HK-2 (cell line): ENCODE measurements at regions not wholly inside any gene's neighbourhood (a gene's known extent, or its start where the extent isn't known, plus 50 kb on each side); places are given as distances from the start of the nearest gene placed in this dataset.
"Not testable (repeated sequence)": the region's sequence is repeated elsewhere in the genome, so short reads cannot be mapped to it uniquely, and the experiment has no call there.

ENCODE experiments used
- DNase-seq: peaks from one replicate; pipeline ENCODE4 v3.0.0-alpha.2; 2018; ENCODE audit not compliant: unreplicated experiment

GRCh38 chr16:65279576-65279975 is 157.7 kb upstream of the CDH11 start:
- no peak for DNase-seq

GRCh38 chr16:65278874-65279273 is 157.0 kb upstream of the CDH11 start:
- DNase-seq: no peak

- DNase-seq: no peak
These were observed 152.7 kb upstream of the CDH11 start for GRCh38 chr16:65274566-65274965.

GRCh38 chr16:65272699-65273414 is 151.0 kb upstream of the CDH11 start:
- no peak for DNase-seq

GRCh38 chr16:65271996-65272395 is 150.1 kb upstream of the CDH11 start:
- DNase-seq: no peak

- no peak for DNase-seq
These were observed 146.5 kb upstream of the CDH11 start for GRCh38 chr16:65268331-65268730.

- no peak for DNase-seq
These were observed 142.0 kb upstream of the CDH11 start for GRCh38 chr16:65263896-65264295.

- DNase-seq: no peak
These were observed 138.9 kb upstream of the CDH11 start for GRCh38 chr16:65260746-65261145.

- no peak for DNase-seq
These were observed 132.3 kb upstream of the CDH11 start for GRCh38 chr16:65254144-65254543.

GRCh38 chr16:65249768-65250167 is 127.9 kb upstream of the CDH11 start:
- no peak for DNase-seq

- no peak for DNase-seq
These were observed 122.9 kb upstream of the CDH11 start for GRCh38 chr16:65244787-65245186.

GRCh38 chr16:65235339-65236177 is 113.7 kb upstream of the CDH11 start:
- DNase-seq: no peak

- not testable (repeated sequence) for DNase-seq
These were observed 113.0 kb upstream of the CDH11 start for GRCh38 chr16:65234721-65235320.

GRCh38 chr16:65229191-65229662 is 107.4 kb upstream of the CDH11 start:
- DNase-seq: no peak

GRCh38 chr16:65227150-65227835 is 105.4 kb upstream of the CDH11 start:
- no peak for DNase-seq

- no peak for DNase-seq
These were observed 104.2 kb upstream of the CDH11 start for GRCh38 chr16:65226077-65226476.

GRCh38 chr16:65225488-65225887 is 103.6 kb upstream of the CDH11 start:
- no peak for DNase-seq

GRCh38 chr16:65224994-65225393 is 103.1 kb upstream of the CDH11 start:
- no peak for DNase-seq

- no peak for DNase-seq
These were observed 102.6 kb upstream of the CDH11 start for GRCh38 chr16:65224471-65224870.

- DNase-seq: no peak
These were observed 101.5 kb upstream of the CDH11 start for GRCh38 chr16:65223335-65223734.

- DNase-seq: no peak
These were observed 100.7 kb upstream of the CDH11 start for GRCh38 chr16:65222536-65222935.

- DNase-seq: no peak
These were observed 100.2 kb upstream of the CDH11 start for GRCh38 chr16:65222049-65222448.
